ENCODE measurements at regions not wholly inside any gene's neighbourhood (a gene's known extent, or its start where the extent isn't known, plus 50 kb on each side); places are given as distances from the start of the nearest gene placed in this dataset.

- H3K27me3 ChIP-seq = no peaks in the 10 kb centered on the region
- H3K9me3 ChIP-seq (replicated peaks in 1 of 3) = no peaks in the 10 kb centered on the region
- 91 to 95% (median 94%) methylated on average over 6 of the region's 6 CpGs for WGBS, 4 donors
- no peaks in the 10 kb centered on the region for H3K36me3 ChIP-seq (replicated peaks in 1 of 2)
- intact Hi-C loops (cut with DNase I) = no loop called here
- no peak overlapping the region for H3K27ac ChIP-seq
- no peaks in the 10 kb centered on the region for H3K4me1 ChIP-seq (replicated peaks in 1 of 2)
- no peak overlapping the region for H3K4me3 ChIP-seq
- TF ChIP-seq POLR2A (IDR thresholded peaks at IDR 0.05) (no peak), CTCF (IDR thresholded peaks at IDR 0.05) (no peak)
- no peak for DNase-seq
Observed at GRCh38 chr11:115069599-115069998, 391.3 kb downstream of the NXPE2 start.

GRCh38 chr11:115075356-115075755 lies 397.0 kb downstream of the NXPE2 start:
- intact Hi-C loops (cut with DNase I) = no loop called here
- Histone ChIP-seq H3K9me3 (replicated peaks in 1 of 3) (no peaks in the 10 kb centered on the region), H3K27ac (no peak overlapping the region), H3K27me3 (no peaks in the 10 kb centered on the region), H3K36me3 (replicated peaks in 1 of 2) (no peaks in the 10 kb centered on the region), H3K4me3 (no peak overlapping the region), H3K4me1 (replicated peaks in 1 of 2) (no peaks in the 10 kb centered on the region)
- WGBS, 4 donors = 75 to 84% (median 79%) methylated on average over 3 of the region's 3 CpGs
- no peak for DNase-seq
- TF ChIP-seq CTCF (IDR thresholded peaks at IDR 0.05) (no peak), POLR2A (IDR thresholded peaks at IDR 0.05) (no peak)

DNA sequence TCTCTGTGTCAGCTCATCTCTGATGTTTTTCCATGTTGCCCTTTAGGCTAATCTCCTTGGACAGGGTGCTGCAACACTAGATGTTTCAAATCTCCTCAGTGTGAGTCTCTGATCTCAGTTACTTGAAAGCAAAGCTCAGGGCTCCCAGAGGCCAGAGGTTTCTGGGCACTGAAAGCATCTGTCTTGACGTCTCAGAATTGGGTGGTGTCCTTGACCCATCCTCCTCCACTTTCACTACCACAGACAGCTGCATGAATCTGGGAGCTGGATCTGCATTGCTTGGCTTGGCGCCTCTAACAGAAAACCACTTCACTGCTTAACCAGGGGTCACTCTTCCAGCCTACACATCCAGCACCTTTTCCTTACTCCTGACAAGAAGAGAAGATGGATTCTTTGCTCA lies 399.4 kb downstream of the NXPE2 start:
- TF ChIP-seq CTCF (IDR thresholded peaks at IDR 0.05) (no peak), POLR2A (IDR thresholded peaks at IDR 0.05) (no peak)
- no peaks in the 10 kb centered on the region for H3K36me3 ChIP-seq (replicated peaks in 1 of 2)
- no peak overlapping the region for H3K4me3 ChIP-seq
- no peak for DNase-seq
- 48 to 63% (median 54%) methylated on average over 2 of the region's 2 CpGs for WGBS, 4 donors
- intact Hi-C loops (cut with DNase I) = no loop called here
- H3K27me3 ChIP-seq = no peaks in the 10 kb centered on the region
- H3K9me3 ChIP-seq (replicated peaks in 1 of 3) = no peaks in the 10 kb centered on the region
- no peak overlapping the region for H3K27ac ChIP-seq
- no peaks in the 10 kb centered on the region for H3K4me1 ChIP-seq (replicated peaks in 1 of 2)

DNA sequence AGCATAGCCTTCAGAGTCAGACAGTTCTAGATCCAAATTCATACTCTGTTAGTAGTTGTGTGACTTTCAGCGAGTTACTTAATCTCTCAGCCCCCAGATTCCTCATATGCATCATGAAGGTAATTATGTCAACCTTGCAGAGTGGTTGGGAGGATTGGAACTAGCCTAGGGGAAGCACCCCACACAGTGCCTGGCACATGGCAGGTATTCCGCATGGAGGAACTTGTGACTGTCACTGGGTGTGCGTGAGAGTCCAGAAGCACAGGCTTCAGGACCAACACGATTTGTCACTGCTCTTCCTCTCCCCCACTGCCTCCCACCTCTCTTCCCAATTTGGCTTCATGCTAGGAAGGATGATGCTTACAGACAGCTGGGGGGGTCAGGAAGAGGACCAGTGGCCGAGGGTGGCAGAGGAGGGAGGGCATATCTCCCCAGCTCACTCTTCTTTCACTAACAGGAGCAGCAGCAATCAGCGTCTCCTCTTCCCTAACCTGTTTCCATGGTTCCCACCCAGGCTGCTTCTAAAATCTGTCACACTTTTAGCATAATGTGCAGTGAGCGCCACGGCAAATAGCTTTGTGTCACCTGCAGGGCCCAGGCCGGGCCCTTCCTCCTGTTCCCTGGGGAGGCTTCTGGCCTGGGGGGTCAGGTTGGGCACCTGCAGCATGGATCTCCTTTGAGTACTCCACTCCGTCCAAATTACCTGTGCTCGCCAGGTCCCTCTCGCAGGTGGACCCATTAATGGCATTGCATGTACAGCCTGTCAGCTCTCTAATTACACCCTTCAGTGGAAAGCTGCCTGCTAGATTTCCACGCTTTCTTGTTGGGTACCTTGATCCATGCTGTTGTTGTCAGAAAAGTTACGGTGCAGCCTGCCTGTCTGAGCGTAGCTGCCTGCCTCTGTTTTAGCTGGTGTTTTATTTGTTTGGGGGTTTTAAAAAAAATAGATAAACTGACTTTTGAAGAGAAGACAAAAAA lies 400.4 kb downstream of the NXPE2 start:
- TF ChIP-seq CTCF (IDR thresholded peaks at IDR 0.05) = no peak
- TF ChIP-seq POLR2A (IDR thresholded peaks at IDR 0.05) = no peak
- no peak overlapping the region for H3K27ac ChIP-seq
- no peaks in the 10 kb centered on the region for H3K36me3 ChIP-seq (replicated peaks in 1 of 2)
- no peaks in the 10 kb centered on the region for H3K9me3 ChIP-seq (replicated peaks in 1 of 3)
- H3K27me3 ChIP-seq = no peaks in the 10 kb centered on the region
- intact Hi-C loops (cut with DNase I) = no loop called here
- no peak for DNase-seq
- 79 to 86% (median 82%) methylated on average over 15 of the region's 15 CpGs for WGBS, 4 donors
- no peak overlapping the region for H3K4me3 ChIP-seq
- no peaks in the 10 kb centered on the region for H3K4me1 ChIP-seq (replicated peaks in 1 of 2)

All from adrenal gland (tissue), 9 donors.